ENCODE measurements at regions not wholly inside any gene's neighbourhood (a gene's known extent, or its start where the extent isn't known, plus 50 kb on each side); places are given as distances from the start of the nearest gene placed in this dataset.
A peak's percentile ranks its signal among the peaks of the same experiment; 100 is the strongest.

DNA sequence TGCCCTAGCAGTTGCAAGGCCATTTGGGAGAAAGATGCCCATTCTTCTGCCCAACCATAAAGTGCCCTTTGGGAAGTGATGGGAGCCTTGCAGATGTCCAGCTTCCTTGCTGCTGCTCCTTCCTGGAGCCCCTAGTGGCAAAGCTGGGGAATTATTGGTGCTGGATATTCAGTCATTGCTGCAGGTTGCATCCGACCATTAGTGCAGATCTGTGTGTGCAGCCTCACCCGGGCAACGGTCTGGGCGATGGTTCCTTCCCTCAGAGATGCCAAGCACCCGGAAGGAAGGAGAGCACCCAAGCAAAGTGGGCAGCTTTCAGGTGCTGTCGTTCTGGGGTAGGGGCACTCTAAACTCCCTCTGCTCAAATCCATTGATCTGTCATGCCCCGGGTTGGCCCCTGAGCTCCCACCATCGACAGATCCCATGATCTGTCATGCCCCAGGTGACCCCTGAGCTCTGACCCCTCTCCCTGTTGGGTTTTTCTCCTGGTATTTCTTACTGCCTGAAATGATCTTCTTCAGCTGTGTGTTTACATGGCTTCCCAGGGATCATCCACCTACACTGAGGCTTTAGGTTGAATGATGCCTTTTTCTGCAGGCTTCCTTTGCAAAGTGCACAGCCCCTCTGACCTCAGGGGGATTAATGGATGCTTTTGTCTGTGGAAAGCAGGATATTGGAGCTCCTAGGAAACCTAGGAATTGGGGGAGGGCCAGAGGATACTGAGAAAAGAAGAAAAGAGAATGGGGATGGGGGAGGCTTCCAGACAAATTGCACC lies 467.5 kb downstream of the PTPRU start:
- TF ChIP-seq, protein P1, sequence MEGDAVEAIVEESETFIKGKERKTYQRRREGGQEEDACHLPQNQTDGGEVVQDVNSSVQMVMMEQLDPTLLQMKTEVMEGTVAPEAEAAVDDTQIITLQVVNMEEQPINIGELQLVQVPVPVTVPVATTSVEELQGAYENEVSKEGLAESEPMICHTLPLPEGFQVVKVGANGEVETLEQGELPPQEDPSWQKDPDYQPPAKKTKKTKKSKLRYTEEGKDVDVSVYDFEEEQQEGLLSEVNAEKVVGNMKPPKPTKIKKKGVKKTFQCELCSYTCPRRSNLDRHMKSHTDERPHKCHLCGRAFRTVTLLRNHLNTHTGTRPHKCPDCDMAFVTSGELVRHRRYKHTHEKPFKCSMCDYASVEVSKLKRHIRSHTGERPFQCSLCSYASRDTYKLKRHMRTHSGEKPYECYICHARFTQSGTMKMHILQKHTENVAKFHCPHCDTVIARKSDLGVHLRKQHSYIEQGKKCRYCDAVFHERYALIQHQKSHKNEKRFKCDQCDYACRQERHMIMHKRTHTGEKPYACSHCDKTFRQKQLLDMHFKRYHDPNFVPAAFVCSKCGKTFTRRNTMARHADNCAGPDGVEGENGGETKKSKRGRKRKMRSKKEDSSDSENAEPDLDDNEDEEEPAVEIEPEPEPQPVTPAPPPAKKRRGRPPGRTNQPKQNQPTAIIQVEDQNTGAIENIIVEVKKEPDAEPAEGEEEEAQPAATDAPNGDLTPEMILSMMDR (IDR thresholded peaks at IDR 0.05; ENCODE audit: control extremely low read depth, extremely low read depth, low read depth, missing control alignments) = peak; percentile 57
- ChIA-PET POLR2A (no interaction called here), CTCF (interaction anchor here (0.9 to 3.8 kb wide), 13 partner anchors 8 to 676 kb away, joined by 3 to 50 read pairs (median 3); no protein-coding TSS in a partner anchor)
- peak; percentile 43 for DNase-seq (ENCODE audit: extremely low spot score)

DNA sequence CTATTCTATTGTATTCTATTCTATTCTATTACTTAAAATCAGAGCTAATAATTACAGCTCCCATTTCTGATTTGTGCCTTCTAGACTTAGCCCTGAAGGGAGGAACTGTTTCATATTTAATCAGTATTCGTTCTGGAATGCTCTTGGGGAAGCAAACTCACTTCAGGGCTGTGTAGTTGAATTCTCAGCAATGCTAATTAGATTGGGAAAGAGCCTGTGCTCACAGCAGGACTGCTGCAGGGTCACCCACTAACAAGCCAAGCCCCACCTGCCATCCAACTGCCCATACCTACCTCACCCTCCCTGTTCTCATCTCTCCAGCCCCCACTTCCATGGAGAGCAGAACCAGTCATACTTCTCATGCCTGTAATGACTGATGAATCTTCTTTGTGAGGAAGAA lies 464.2 kb downstream of the PTPRU start:
- ChIA-PET CTCF (interaction anchor here (1.0 kb wide), 1 partner anchor 9 kb away, joined by 3 read pairs; no protein-coding TSS in a partner anchor), POLR2A (no interaction called here)
- TF ChIP-seq, protein P1 (IDR thresholded peaks at IDR 0.05; ENCODE audit: control extremely low read depth, extremely low read depth, low read depth, missing control alignments) = no peak
- no peak for DNase-seq (ENCODE audit: extremely low spot score)

DNA sequence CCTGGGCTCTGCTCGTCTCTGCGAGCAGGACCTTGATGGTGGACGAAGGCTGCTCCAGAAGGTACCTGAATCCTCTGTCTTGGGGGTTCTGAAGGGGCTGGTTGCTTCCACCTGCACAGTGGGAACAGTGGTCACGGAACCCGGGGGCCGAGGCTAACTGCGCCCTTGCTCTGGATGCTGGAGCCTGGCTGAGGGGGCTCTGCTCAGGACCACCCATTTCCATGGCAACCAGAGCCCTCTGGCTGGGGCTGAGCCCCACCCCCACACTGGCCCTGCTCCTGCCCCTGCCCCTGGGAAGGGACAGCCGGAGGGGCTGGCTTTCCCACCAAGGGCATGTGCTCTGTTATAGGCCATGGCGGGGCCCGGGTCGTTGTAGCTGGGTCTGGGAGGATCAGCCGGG lies 462.3 kb downstream of the PTPRU start:
- CTCF ChIA-PET = interaction anchor here (2.2 kb wide), 1 partner anchor 9 kb away, joined by 6 read pairs; no protein-coding TSS in a partner anchor

DNA sequence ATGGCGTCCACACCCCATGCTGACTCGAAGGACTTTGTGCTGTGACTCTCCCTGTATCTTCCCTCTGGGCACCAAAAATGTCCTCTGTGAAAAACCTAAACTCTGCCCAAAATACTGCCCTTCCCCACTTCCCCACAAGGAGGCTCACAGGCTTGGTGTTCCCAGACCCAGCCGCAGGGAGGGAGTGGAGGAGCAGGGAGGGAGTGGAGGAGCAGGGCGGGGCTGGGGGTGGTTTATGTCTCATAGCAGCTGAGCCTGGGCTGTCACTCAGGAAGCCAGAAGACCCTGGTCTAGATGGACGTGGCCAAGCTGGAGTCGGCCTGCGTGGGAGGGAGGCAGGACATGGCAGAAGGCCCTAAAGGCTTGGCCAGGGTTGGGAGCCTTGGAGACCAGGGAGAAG lies 461.7 kb downstream of the PTPRU start:
- TF ChIP-seq, protein P1 (IDR thresholded peaks at IDR 0.05; ENCODE audit: control extremely low read depth, extremely low read depth, low read depth, missing control alignments) = no peak
- POLR2A ChIA-PET = no interaction called here
- CTCF ChIA-PET = interaction anchor here (0.9 to 2.2 kb wide), 2 partner anchors 9 to 11 kb away, joined by 3 to 6 read pairs; no protein-coding TSS in a partner anchor
- DNase-seq (ENCODE audit: extremely low spot score) = no peak

More for the DNA sequence above, 462.3 kb downstream of the PTPRU start:
- POLR2A ChIA-PET = no interaction called here
- TF ChIP-seq, protein P1 (IDR thresholded peaks at IDR 0.05; ENCODE audit: control extremely low read depth, extremely low read depth, low read depth, missing control alignments) = no peak
- no peak for DNase-seq (ENCODE audit: extremely low spot score)

DNA sequence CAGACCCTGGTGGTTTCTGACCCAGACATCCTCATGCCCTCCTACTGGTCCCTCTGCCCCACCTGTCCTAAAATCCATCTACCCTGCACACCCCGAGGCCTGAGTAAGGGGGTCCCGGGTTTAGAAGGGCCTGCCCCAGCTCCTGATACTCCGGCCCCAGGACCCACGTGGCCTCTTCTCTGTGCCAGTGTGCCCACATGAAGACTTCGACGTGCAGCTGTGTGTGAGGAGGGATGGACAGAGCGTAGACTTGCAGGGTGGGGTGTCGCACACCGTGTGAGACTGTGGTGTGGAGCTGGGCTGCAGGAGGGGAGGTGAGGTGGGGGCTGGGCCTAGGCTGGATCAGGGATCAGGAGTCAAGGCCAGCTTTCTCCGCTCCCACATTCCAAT lies 461.1 kb downstream of the PTPRU start:
- TF ChIP-seq, protein P1 (IDR thresholded peaks at IDR 0.05; ENCODE audit: control extremely low read depth, extremely low read depth, low read depth, missing control alignments) = no peak

DNA sequence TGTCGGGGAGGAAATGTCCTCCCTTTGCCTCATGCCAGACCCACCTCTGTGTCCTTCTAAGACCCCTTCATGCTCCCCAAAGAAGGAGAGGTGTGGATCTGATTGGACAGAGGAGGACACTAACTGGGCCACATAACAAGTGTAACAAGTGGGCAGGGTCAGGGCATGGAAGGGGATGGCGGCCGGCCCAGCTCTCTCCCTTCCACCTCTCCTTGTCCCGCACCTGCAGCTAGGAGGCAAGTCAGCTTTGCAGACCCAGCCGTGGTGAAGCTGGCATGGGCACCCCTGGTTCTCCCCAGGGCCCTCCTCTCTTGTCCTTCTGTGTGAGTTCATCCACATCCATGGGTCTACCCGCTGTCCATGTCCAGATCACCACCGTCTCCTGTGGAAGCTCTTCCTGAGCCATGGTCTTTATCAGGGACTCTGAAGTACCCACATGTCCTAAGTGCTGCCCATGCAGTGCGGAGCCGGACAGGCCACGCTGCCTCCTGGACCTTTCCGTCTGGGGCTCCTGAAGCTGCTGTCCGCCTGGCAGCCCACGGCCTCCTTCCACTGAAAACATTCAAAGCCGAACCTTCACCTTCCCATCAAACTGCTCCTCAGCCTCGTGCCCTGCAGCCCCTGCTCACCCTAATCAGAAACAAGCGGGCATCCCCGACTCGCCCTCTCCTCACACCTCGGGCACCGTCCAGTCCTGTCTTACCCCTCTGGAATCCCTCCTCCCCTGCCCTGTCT lies 460.5 kb downstream of the PTPRU start:
- ChIA-PET POLR2A (no interaction called here), CTCF (interaction anchor here (0.7 to 3.8 kb wide), 3 partner anchors 7 to 11 kb away, joined by 3 to 24 read pairs (median 6); no protein-coding TSS in a partner anchor)
- TF ChIP-seq, protein P1 (IDR thresholded peaks at IDR 0.05; ENCODE audit: control extremely low read depth, extremely low read depth, low read depth, missing control alignments) = no peak
- DNase-seq (ENCODE audit: extremely low spot score) = no peak

More for the DNA sequence above, 461.1 kb downstream of the PTPRU start:
- DNase-seq (ENCODE audit: extremely low spot score) = no peak
- ChIA-PET POLR2A (no interaction called here), CTCF (interaction anchor here (0.7 to 2.2 kb wide), 3 partner anchors 8 to 12 kb away, joined by 3 to 6 read pairs (median 3); no protein-coding TSS in a partner anchor)

Data from GM10248 (cell line).